HepG2 (cell line): ENCODE measurements at regions not wholly inside any gene's neighbourhood (a gene's known extent, or its start where the extent isn't known, plus 50 kb on each side); places are given as distances from the start of the nearest gene placed in this dataset.
A peak's percentile ranks its signal among the peaks of the same experiment; 100 is the strongest.

Experiments
- ATAC-seq: fragments of 200-7000 bp; cut with Tn5 transposase; 3 replicates; pipeline ENCODE4 v1.9.1; 2020; ENCODE audit warnings: mild to moderate bottlenecking, moderate library complexity
- BruUV-seq: library from RNA; stranded (reverse); fragments of 400-500 nt; replicated peaks from 2 replicates; lab custom pipeline; 2021; lab: Mats Ljungman, UMichigan
- CTCF ChIA-PET: fragments of 300-600 bp; formaldehyde crosslinking; extraction: SDS; loops from one replicate; lab custom pipeline; 2021; ENCODE audit warnings: low total read pairs, inconsistent platforms, low intra/inter-chr PET ratio; lab: Yijun Ruan, JAX
- POLR2A ChIA-PET: fragments of 350-600 bp; sonication (Branson Sonifier 250); formaldehyde crosslinking; loops from one replicate; lab custom pipeline; 2020; ENCODE audit warnings: antibody characterized with exemption, inconsistent platforms; lab: Yijun Ruan, JAX
- DNase-seq: peaks from one replicate; pipeline ENCODE4 v3.0.0-alpha.2; 2015; ENCODE audit warnings: low spot score
- FAIRE-seq: peaks from 3 replicates; lab custom pipeline; 2011; peaks lifted over from hg19 to GRCh38; lab: Jason Lieb, UNC
- H2AFZ ChIP-seq: one replicate; pipeline ENCODE4 v1.6.1; 2011; ENCODE audit warnings: low read length, inconsistent platforms
- H3K27ac ChIP-seq: fragments of 300-600 bp; 3 replicates; pipeline ENCODE4 v1.8.0; 2011; ENCODE audit warnings: mixed run types, mild to moderate bottlenecking, mixed read lengths, low read length, inconsistent platforms; ENCODE audit not compliant: insufficient read depth; ENCODE audit errors: extremely low read length
- H3K27me3 ChIP-seq, 2 experiments: fragments of 200-600 bp in 1 of 2; 2 replicates in 1 of 2; 3 replicates in 1 of 2; pipeline versions ENCODE4 v1.6.0 to v1.8.0; 2011; ENCODE audit warnings: low read length in 2 of 2, mild to moderate bottlenecking in 2 of 2, moderate library complexity in 2 of 2, inconsistent platforms in 1 of 2; ENCODE audit not compliant: insufficient read depth in 2 of 2, control insufficient read depth in 1 of 2
- H3K36me3 ChIP-seq, 2 experiments: fragments of 200-600 bp in 1 of 2; replicated peaks in 1 of 2; 2 replicates in 1 of 2; 3 replicates in 1 of 2; pipeline versions ENCODE4 v1.5.1 to v1.8.0; 2011; ENCODE audit warnings: low read length in 2 of 2, inconsistent platforms in 1 of 2; ENCODE audit not compliant: insufficient read depth in 2 of 2, control insufficient read depth in 1 of 2
- H3K4me1 ChIP-seq: 2 replicates; pipeline ENCODE4 v1.5.1; 2012; ENCODE audit warnings: low read length, inconsistent platforms; ENCODE audit not compliant: insufficient read depth
- H3K4me2 ChIP-seq: 2 replicates; pipeline ENCODE4 v1.6.0; 2011; ENCODE audit warnings: low read depth, low read length, inconsistent platforms
- H3K4me3 ChIP-seq, 3 experiments: fragments of 200-600 bp in 1 of 3; sonication (generic), shearing (Covaris generic) in 1 of 3; replicated peaks in 1 of 3; 2 replicates each; pipeline ENCODE4 v1.5.1; 2011 to 2016; ENCODE audit warnings: low read length in 3 of 3, inconsistent platforms in 2 of 3, low read depth in 2 of 3, mild to moderate bottlenecking in 2 of 3, control low read depth in 1 of 3, mixed read lengths in 1 of 3; ENCODE audit not compliant: insufficient read depth in 1 of 3
- H3K79me2 ChIP-seq: one replicate; pipeline ENCODE4 v1.6.1; 2011; ENCODE audit warnings: low read length, inconsistent platforms; ENCODE audit not compliant: insufficient read depth
- H3K9ac ChIP-seq: 2 replicates; pipeline ENCODE4 v1.6.0; 2011; ENCODE audit warnings: mild to moderate bottlenecking, low read depth, low read length, inconsistent platforms; ENCODE audit not compliant: insufficient read depth
- H3K9me3 ChIP-seq: 2 replicates; pipeline ENCODE4 v1.5.1; 2012; ENCODE audit warnings: mild to moderate bottlenecking, low read length
- H4K20me1 ChIP-seq: 2 replicates; pipeline ENCODE4 v1.6.0; 2011; ENCODE audit warnings: inconsistent platforms, mild to moderate bottlenecking, low read length, moderate library complexity; ENCODE audit not compliant: insufficient read depth
- ATF7 ChIP-seq, 2 experiments: fragments of 450-650 bp in 1 of 2; sonication (generic) in 1 of 2; formaldehyde crosslinking in 1 of 2; IDR thresholded peaks; 2 replicates each; pipeline versions ENCODE4 v1.4.0 to v1.6.1; 2016 to 2020; ENCODE audit warnings: antibody characterized with exemption in 1 of 2, mild to moderate bottlenecking in 1 of 2, missing genetic modification reagents in 1 of 2
- CREB1 ChIP-seq, 2 experiments: fragments of 450-650 bp in 1 of 2; IDR thresholded peaks; 2 replicates each; pipeline ENCODE4 v1.6.1; 2016 to 2017; ENCODE audit warnings: control low read depth in 1 of 2, mild to moderate bottlenecking in 1 of 2, missing compliant biosample characterization in 1 of 2, missing genetic modification characterization in 1 of 2
- NPAS2 ChIP-seq: sonication (generic); formaldehyde crosslinking; IDR thresholded peaks from 2 replicates; pipeline ENCODE4 v1.8.0; 2022; ENCODE audit warnings: mild to moderate bottlenecking, missing genetic modification reagents, borderline replicate concordance
- PAXIP1 ChIP-seq: sonication (generic); formaldehyde crosslinking; conservative IDR thresholded peaks from 2 replicates; pipeline ENCODE4 v1.4.0; 2020; ENCODE audit warnings: mild to moderate bottlenecking, missing genetic modification reagents, moderate library complexity
- SYNCRIP ChIP-seq: fragments of 200-400 bp; formaldehyde crosslinking; IDR thresholded peaks from 2 replicates; pipeline ENCODE4 v1.6.1; 2018; ENCODE audit warnings: mild to moderate bottlenecking, low read depth, low read length; ENCODE audit not compliant: insufficient read depth
- TEAD2 ChIP-seq: sonication (generic); formaldehyde crosslinking; IDR thresholded peaks from 2 replicates; pipeline ENCODE4 v1.9.0; 2021; ENCODE audit warnings: missing genetic modification reagents
- TEF ChIP-seq: sonication (generic); formaldehyde crosslinking; IDR thresholded peaks from 2 replicates; pipeline ENCODE4 v1.5.0; 2020; ENCODE audit warnings: missing genetic modification reagents
- ZNF34 ChIP-seq: sonication (generic); formaldehyde crosslinking; IDR thresholded peaks from 2 replicates; pipeline ENCODE4 v1.4.0; 2020; ENCODE audit warnings: mild to moderate bottlenecking, missing genetic modification reagents, borderline replicate concordance
- ZNF574 ChIP-seq: sonication (generic); formaldehyde crosslinking; IDR thresholded peaks from 2 replicates; pipeline ENCODE4 v1.4.0; 2020; ENCODE audit warnings: missing genetic modification reagents
- WGBS: methylation state at CpG from one replicate; pipeline ENCODE4 v1.1.6; 2017; ENCODE audit warnings: low lambda C conversion rate; 5-methylcytosine and 5-hydroxymethylcytosine counted together
- in situ Hi-C: cut with HindIII; loops from 2 replicates; pipeline ENCODE4 v1.10.0; 2017; ENCODE audit warnings: low pct_unique_long_range_greater_than_20kb; ENCODE audit not compliant: extremely low pct_ligation_motif_present
- intact Hi-C: fragments of 100-400 bp; cut with micrococcal nuclease; formaldehyde crosslinking; loops from one replicate; pipeline ENCODE4 v1.10.0; 2022; ENCODE audit not compliant: unreplicated experiment

GRCh38 chr21:24826822-24827221, 780.5 kb downstream of the MRPL39 start (continued):
- TF ChIP-seq SYNCRIP = no peak

GRCh38 chr21:24825348-24825747, 781.9 kb downstream of the MRPL39 start:
- FAIRE-seq = no peak
- WGBS = 16% methylated on average over 4 of the region's 4 CpGs

GRCh38 chr21:24824209-24824608, 783.1 kb downstream of the MRPL39 start:
- ATAC-seq = no peak
- Histone ChIP-seq H4K20me1 (no peaks in the 10 kb centered on the region), H3K4me2 (no peak overlapping the region), H3K9ac (no peak overlapping the region), H2AFZ (no peak overlapping the region), H3K4me3 (no peak overlapping the region), H3K27ac (no peak overlapping the region), H3K9me3 (peaks cover 87% of the 10 kb centered on the region), H3K4me1 (no peaks in the 10 kb centered on the region), H3K36me3 (no peaks in the 10 kb centered on the region), H3K79me2 (no peaks in the 10 kb centered on the region), H3K27me3 (no peaks in the 10 kb centered on the region)
- 31% methylated on average over 4 of the region's 4 CpGs for whole genome bisulfite sequencing
- intact Hi-C loops (no loop called here), in situ Hi-C loops (no loop called here)
- POLR2A ChIA-PET = no interaction called here
- CTCF ChIA-PET = no interaction called here
- BruUV-seq = no TSS peak
- FAIRE-seq = no peak
- DNase-seq = no peak
- TF ChIP-seq NPAS2 (CRISPR knock-in tag) (no peak), ZNF574 (no peak), TEF (CRISPR knock-in tag) (no peak), ZNF34 (CRISPR knock-in tag) (no peak), PAXIP1 (CRISPR knock-in tag) (no peak)

More at GRCh38 chr21:24825348-24825747, 781.9 kb downstream of the MRPL39 start:
- Histone ChIP-seq H3K27ac (no peak overlapping the region), H3K4me2 (no peak overlapping the region), H3K36me3 (no peaks in the 10 kb centered on the region), H2AFZ (no peak overlapping the region), H3K4me1 (no peaks in the 10 kb centered on the region)
- POLR2A ChIA-PET = no interaction called here
- CTCF ChIA-PET = no interaction called here
- intact Hi-C loops = no loop called here
- no TSS peak for BruUV-seq
- ATAC-seq = no peak
- TF ChIP-seq CREB1 (IDR thresholded peaks at IDR 0.05) = peak; percentile 86
- TF ChIP-seq CREB1 (CRISPR knock-in tag; IDR thresholded peaks at IDR 0.05) = no peak
- peak; percentile 89 for TF ChIP-seq ATF7 (IDR thresholded peaks at IDR 0.05)
- TF ChIP-seq ATF7 (CRISPR knock-in tag; IDR thresholded peaks at IDR 0.05) = no peak
- TF ChIP-seq TEAD2 (CRISPR knock-in tag) = no peak
- TF ChIP-seq, all 625 proteins: peak for 2
- Histone ChIP-seq H3K4me3 (no peak overlapping the region), H4K20me1 (no peaks in the 10 kb centered on the region), H3K9me3 (peaks cover 85% of the 10 kb centered on the region), H3K79me2 (no peaks in the 10 kb centered on the region), H3K27me3 (no peaks in the 10 kb centered on the region), H3K9ac (no peak overlapping the region)
- no peak for DNase-seq
- in situ Hi-C loops = no loop called here
